Activated CD4-positive, alpha-beta T cell treated with anti-CD3 and anti-CD28 coated beads, Interleukin-2, amount 10 ng/mL, durations not matched to agents 7 days and 5 days (primary cell): ENCODE measurements at regions not wholly inside any gene's neighbourhood (a gene's known extent, or its start where the extent isn't known, plus 50 kb on each side); places are given as distances from the start of the nearest gene placed in this dataset.

ENCODE experiments used
- CTCF ChIA-PET: fragments of 350-600 bp; sonication (Branson Sonifier 250); formaldehyde crosslinking; loops from one replicate; lab custom pipeline; 2021; ENCODE audit warnings: antibody characterized with exemption; lab: Charles Lee
- POLR2A ChIA-PET: fragments of 350-600 bp; sonication (Branson Sonifier 250); formaldehyde crosslinking; loops from one replicate; lab custom pipeline; 2021; ENCODE audit warnings: antibody characterized with exemption; lab: Charles Lee
- DNase-seq: peaks from one replicate; pipeline ENCODE4 v3.0.0-alpha.2; 2020
- H3K27ac Mint-ChIP-seq: one replicate; pipeline ENCODE4 v1.8.0; 2021; ENCODE audit warnings: mild to moderate bottlenecking, moderate library complexity, mixed read lengths
- H3K27me3 Mint-ChIP-seq: one replicate; pipeline ENCODE4 v1.8.0; 2021; ENCODE audit warnings: mixed read lengths
- H3K36me3 Mint-ChIP-seq: one replicate; pipeline ENCODE4 v1.8.0; 2021; ENCODE audit warnings: low read depth, mixed read lengths
- H3K4me1 Mint-ChIP-seq: one replicate; pipeline ENCODE4 v1.8.0; 2021; ENCODE audit warnings: mixed read lengths
- H3K4me3 Mint-ChIP-seq: one replicate; pipeline ENCODE4 v1.8.0; 2021; ENCODE audit warnings: mild to moderate bottlenecking, moderate library complexity, mixed read lengths
- H3K9me3 Mint-ChIP-seq: one replicate; pipeline ENCODE4 v1.8.0; 2021; ENCODE audit warnings: mixed read lengths

DNA sequence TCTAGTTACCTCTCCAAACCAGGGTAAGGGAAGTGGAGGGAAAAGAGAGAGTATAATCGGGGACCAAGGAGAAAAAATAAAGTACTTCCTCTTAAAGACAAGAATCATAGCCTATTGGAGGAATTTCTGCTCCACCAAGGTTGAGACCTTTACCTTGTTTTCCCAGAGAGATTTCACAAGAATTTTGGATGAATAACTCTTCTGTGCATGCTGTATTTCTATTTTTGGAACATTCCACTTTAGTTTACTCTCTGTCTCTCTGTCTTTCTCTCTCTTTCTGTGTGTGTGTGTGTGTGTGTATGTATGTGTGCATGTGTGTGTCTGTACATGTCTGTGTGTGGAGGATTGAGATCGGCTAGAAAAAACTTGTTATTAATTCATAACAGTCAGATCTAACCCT lies 318.4 kb upstream of the RGS18 start:
- ChIA-PET CTCF (no interaction called here), POLR2A (no interaction called here)
- no peaks in the 10 kb centered on the region for H3K9me3 Mint-ChIP-seq
- H3K4me1 Mint-ChIP-seq: no peaks in the 10 kb centered on the region
- no peaks in the 10 kb centered on the region for H3K27me3 Mint-ChIP-seq
- H3K4me3 Mint-ChIP-seq: no peak overlapping the region
- no peaks in the 10 kb centered on the region for H3K36me3 Mint-ChIP-seq
- DNase-seq: no peak
- no peak overlapping the region for H3K27ac Mint-ChIP-seq

DNA sequence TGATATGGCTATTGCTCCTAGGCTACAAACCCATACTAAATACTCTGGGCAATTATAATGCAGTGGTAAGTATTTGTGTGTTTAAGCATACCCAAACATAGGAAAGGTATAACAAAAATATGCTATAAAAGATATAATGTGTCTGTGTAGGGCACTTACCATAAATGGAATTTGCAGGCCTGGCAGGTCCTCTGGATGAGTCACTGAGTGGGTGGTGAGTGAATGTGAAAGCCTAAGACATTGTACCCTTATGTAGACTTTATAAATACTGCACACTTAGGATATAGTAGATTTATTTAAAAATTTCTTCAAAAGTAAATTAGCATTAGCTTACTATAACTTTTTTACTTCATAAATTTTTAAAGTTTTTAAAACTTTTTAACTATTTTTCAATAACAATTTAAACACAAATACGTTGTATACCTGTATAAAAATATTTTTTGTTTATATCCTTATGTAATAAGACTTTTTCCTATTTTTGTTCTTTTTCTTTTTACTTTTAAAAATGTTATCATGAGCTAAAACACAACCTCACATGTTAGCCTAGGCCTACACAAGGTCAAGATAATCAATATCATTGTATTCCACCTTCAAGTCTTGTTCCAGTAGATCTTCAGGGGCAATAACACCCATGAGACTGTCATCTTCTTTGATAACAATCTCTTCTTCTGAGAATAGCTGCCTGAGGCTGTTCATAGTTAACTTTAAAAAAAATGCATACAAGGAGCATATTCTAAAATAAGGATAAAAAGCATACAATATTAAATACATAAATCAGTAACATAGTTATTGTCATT lies 306.3 kb upstream of the RGS18 start:
- POLR2A ChIA-PET: no interaction called here
- no peak overlapping the region for H3K4me3 Mint-ChIP-seq
- CTCF ChIA-PET: no interaction called here
- no peak overlapping the region for H3K27ac Mint-ChIP-seq
- no peaks in the 10 kb centered on the region for H3K9me3 Mint-ChIP-seq
- H3K27me3 Mint-ChIP-seq: no peaks in the 10 kb centered on the region
- no peaks in the 10 kb centered on the region for H3K36me3 Mint-ChIP-seq
- H3K4me1 Mint-ChIP-seq: no peaks in the 10 kb centered on the region
- DNase-seq: no peak

- no peaks in the 10 kb centered on the region for H3K4me1 Mint-ChIP-seq
- POLR2A ChIA-PET: no interaction called here
- H3K27ac Mint-ChIP-seq: no peak overlapping the region
- no peak overlapping the region for H3K4me3 Mint-ChIP-seq
- H3K36me3 Mint-ChIP-seq: no peaks in the 10 kb centered on the region
- H3K27me3 Mint-ChIP-seq: no peaks in the 10 kb centered on the region
- CTCF ChIA-PET: no interaction called here
- no peaks in the 10 kb centered on the region for H3K9me3 Mint-ChIP-seq
- DNase-seq: no peak
These were observed 305.4 kb upstream of the RGS18 start for GRCh38 chr1:191852907-191853306.

DNA sequence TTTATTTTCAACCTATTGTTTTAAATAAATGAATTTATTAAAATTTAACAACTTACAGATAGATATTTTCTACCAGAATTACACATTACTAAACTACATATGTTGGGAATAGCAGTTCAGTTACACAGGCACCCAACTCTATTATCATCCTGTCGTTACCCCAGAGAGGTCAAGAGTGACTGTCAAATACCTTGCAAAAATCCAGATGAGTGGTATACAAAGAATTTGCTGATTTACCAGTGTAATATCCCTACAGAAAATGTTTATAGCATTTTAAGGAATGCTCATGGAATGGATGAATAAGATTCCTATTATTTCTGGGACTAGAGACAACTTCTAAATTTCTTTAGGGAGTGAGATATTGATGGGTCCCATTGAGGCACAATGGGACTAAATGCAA lies 300.7 kb upstream of the RGS18 start:
- ChIA-PET POLR2A (no interaction called here), CTCF (no interaction called here)
- H3K27me3 Mint-ChIP-seq: no peaks in the 10 kb centered on the region
- H3K4me3 Mint-ChIP-seq: no peak overlapping the region
- peaks cover 3% of the 10 kb centered on the region for H3K9me3 Mint-ChIP-seq
- no peak overlapping the region for H3K27ac Mint-ChIP-seq
- DNase-seq: no peak
- no peaks in the 10 kb centered on the region for H3K36me3 Mint-ChIP-seq
- no peaks in the 10 kb centered on the region for H3K4me1 Mint-ChIP-seq

DNA sequence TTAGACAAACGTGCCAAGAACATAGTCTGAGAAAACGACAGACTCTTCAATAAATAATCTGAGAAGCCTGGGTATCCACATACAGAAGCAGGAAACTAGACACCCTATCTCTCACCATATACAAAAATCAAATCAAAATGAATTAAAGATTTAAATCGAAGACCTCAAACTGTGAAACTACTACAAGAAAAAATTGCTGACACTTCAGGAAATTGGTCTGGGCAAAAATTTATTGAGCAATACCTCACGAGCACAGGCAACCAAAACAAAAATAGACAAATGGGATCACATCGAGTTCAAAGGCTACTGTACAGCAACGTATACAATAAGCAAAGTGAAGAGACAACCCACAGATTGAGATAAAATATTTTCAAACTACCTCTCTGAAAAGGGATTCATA lies 292.8 kb upstream of the RGS18 start:
- Mint-ChIP-seq H3K9me3 (peaks cover 3% of the 10 kb centered on the region), H3K27me3 (no peaks in the 10 kb centered on the region), H3K4me3 (no peak overlapping the region), H3K36me3 (no peaks in the 10 kb centered on the region), H3K27ac (no peak overlapping the region), H3K4me1 (no peaks in the 10 kb centered on the region)
- no peak for DNase-seq
- ChIA-PET CTCF (no interaction called here), POLR2A (no interaction called here)

- no peak overlapping the region for H3K4me3 Mint-ChIP-seq
- ChIA-PET POLR2A (no interaction called here), CTCF (no interaction called here)
These were observed 292.1 kb upstream of the RGS18 start for GRCh38 chr1:191866155-191866554.

DNA sequence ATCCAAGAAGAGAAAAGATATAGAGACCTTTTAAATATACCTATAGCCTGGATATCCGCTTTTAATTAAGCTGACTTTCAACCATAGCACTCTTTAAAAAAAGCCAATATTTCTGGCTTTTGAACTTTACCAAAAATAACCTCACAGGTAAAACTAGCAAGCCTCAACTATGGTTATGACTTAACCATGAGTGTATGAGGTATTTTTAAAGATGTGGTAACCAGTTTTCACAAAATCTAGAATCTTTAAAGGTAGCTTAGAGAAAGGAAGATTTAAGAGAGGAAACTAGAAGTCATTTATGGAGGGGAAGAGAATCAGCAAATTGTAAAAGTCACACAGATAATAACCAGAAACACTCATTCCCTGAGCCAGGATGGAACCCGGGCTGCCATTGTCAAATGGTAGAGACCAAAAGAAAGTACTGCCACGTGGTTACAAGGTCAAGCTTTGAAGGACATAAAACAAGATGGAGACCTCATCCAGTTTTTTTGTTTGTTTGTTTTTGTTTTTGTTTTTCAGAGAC lies 288.4 kb upstream of the RGS18 start:
- CTCF ChIA-PET: no interaction called here
- Mint-ChIP-seq H3K27me3 (no peaks in the 10 kb centered on the region), H3K36me3 (no peaks in the 10 kb centered on the region), H3K9me3 (no peaks in the 10 kb centered on the region), H3K27ac (no peak overlapping the region), H3K4me1 (no peaks in the 10 kb centered on the region), H3K4me3 (no peak overlapping the region)
- POLR2A ChIA-PET: no interaction called here
- DNase-seq: no peak

More at GRCh38 chr1:191866155-191866554, 292.1 kb upstream of the RGS18 start:
- Mint-ChIP-seq H3K36me3 (no peaks in the 10 kb centered on the region), H3K27me3 (no peaks in the 10 kb centered on the region), H3K4me1 (no peaks in the 10 kb centered on the region), H3K9me3 (peaks cover 1% of the 10 kb centered on the region), H3K27ac (no peak overlapping the region)
- DNase-seq: no peak

DNA sequence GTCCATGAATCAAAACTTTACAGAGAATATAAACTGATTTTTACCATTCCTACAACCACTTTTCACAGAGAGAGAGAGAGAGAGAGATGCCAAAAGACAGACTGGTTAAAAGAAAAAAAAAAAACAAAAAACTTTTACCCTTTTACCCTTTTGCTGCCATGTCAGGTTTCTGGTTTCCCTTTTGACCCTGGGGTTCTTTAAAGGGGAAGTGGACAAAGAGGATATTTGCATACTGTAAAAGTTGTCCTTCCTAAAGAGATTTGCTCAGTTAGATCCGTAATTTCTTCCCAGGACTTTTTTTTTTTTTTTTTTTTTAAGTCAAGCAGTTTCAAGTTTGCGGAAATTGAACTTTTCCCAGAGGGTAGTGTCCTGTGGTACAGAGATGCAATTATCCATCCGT lies 287.8 kb upstream of the RGS18 start:
- DNase-seq: no peak
- no peaks in the 10 kb centered on the region for H3K36me3 Mint-ChIP-seq
- ChIA-PET CTCF (no interaction called here), POLR2A (no interaction called here)
- H3K9me3 Mint-ChIP-seq: no peaks in the 10 kb centered on the region
- H3K27me3 Mint-ChIP-seq: no peaks in the 10 kb centered on the region
- no peaks in the 10 kb centered on the region for H3K4me1 Mint-ChIP-seq
- H3K27ac Mint-ChIP-seq: no peak overlapping the region
- H3K4me3 Mint-ChIP-seq: no peak overlapping the region

DNA sequence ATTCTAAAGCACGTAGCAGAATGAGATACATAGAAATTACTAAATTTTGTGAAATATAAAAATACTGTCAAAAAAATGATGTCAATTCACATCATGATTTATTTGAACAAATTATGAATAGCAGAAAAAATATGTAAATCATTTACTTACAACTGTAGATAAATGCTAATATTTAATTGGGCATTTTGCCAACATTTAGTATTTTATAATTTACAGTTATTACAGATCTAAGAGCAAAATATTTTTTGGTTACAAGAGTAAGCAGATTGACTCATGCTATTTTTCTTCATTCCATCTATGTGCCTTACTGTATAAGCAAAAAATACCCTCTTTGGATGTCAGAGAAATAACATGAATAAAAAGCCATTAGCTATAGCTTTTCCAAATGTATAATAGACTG lies 282.3 kb upstream of the RGS18 start:
- H3K36me3 Mint-ChIP-seq: no peaks in the 10 kb centered on the region
- no peaks in the 10 kb centered on the region for H3K27me3 Mint-ChIP-seq
- no peak overlapping the region for H3K27ac Mint-ChIP-seq
- no peak overlapping the region for H3K4me3 Mint-ChIP-seq
- no peaks in the 10 kb centered on the region for H3K4me1 Mint-ChIP-seq
- H3K9me3 Mint-ChIP-seq: no peaks in the 10 kb centered on the region
- DNase-seq: no peak
- ChIA-PET CTCF (no interaction called here), POLR2A (no interaction called here)

DNA sequence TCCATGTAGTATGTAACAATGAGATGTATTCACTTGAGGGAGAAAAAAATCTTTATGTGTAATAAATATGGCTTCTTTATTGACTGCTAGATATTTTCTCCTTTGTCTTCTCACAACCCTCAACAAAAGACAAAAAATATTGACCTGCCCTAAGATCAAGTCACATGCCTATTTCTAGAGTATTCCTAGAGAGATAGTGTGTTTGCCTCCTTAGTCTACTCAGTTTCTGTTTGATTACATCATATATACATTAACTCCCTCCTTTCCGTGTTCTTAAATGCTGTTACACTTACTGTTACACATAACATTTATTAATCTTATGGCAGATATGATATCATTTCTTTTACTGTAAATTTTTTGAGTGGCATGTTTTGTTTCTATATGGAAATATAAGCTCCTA lies 281.6 kb upstream of the RGS18 start:
- no peak overlapping the region for H3K27ac Mint-ChIP-seq
- DNase-seq: no peak
- ChIA-PET POLR2A (no interaction called here), CTCF (no interaction called here)
- H3K4me3 Mint-ChIP-seq: no peak overlapping the region
- H3K4me1 Mint-ChIP-seq: no peaks in the 10 kb centered on the region
- no peaks in the 10 kb centered on the region for H3K9me3 Mint-ChIP-seq
- no peaks in the 10 kb centered on the region for H3K27me3 Mint-ChIP-seq
- no peaks in the 10 kb centered on the region for H3K36me3 Mint-ChIP-seq

- no peaks in the 10 kb centered on the region for H3K4me1 Mint-ChIP-seq
- ChIA-PET CTCF (no interaction called here), POLR2A (no interaction called here)
- DNase-seq: no peak
- H3K9me3 Mint-ChIP-seq: no peaks in the 10 kb centered on the region
- H3K36me3 Mint-ChIP-seq: no peaks in the 10 kb centered on the region
- H3K4me3 Mint-ChIP-seq: no peak overlapping the region
- H3K27me3 Mint-ChIP-seq: no peaks in the 10 kb centered on the region
- H3K27ac Mint-ChIP-seq: no peak overlapping the region
These were observed 275.4 kb upstream of the RGS18 start for GRCh38 chr1:191882870-191883269.

- no peak overlapping the region for H3K27ac Mint-ChIP-seq
- POLR2A ChIA-PET: no interaction called here
- no peaks in the 10 kb centered on the region for H3K27me3 Mint-ChIP-seq
- no peak overlapping the region for H3K4me3 Mint-ChIP-seq
- H3K9me3 Mint-ChIP-seq: no peaks in the 10 kb centered on the region
- CTCF ChIA-PET: no interaction called here
- DNase-seq: no peak
- H3K4me1 Mint-ChIP-seq: no peaks in the 10 kb centered on the region
- H3K36me3 Mint-ChIP-seq: no peaks in the 10 kb centered on the region
These were observed 271.3 kb upstream of the RGS18 start for GRCh38 chr1:191886977-191887376.

DNA sequence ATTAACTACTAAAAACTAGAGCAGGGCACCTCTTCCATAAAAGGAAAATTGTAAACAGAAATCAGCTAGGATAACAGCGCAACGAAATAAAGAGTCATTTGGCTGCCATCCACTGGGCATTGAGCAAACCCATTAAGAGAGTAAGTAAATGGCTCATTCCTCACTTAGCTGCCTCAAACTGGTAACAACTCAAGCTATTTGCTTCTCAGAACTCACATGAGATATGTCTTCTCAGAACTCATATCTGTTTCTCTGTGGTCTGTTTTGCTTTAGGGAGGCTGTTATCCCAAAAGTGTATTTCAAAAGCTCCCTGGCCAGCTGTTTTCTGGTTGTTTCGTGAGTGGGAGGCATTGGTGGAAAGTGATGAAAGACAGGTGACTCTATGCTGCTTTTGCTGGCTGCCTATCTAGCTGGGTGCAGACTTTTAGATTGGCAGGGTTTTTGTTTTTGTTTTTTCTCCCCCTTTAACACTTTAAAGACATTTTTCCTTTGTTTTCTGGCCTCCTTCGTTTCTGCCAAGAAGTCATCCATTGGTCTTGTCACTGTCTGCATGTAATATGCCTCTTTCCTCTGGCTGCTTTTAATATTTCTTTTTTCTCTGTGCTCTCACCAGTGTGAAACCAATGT lies 269.2 kb upstream of the RGS18 start:
- ChIA-PET POLR2A (no interaction called here), CTCF (no interaction called here)
- no peaks in the 10 kb centered on the region for H3K36me3 Mint-ChIP-seq
- no peak overlapping the region for H3K27ac Mint-ChIP-seq
- H3K4me3 Mint-ChIP-seq: no peak overlapping the region
- H3K4me1 Mint-ChIP-seq: no peaks in the 10 kb centered on the region
- H3K9me3 Mint-ChIP-seq: no peaks in the 10 kb centered on the region
- no peak for DNase-seq
- H3K27me3 Mint-ChIP-seq: no peaks in the 10 kb centered on the region

GRCh38 chr1:191889623-191890003 lies 268.6 kb upstream of the RGS18 start:
- Mint-ChIP-seq H3K9me3 (no peaks in the 10 kb centered on the region), H3K36me3 (no peaks in the 10 kb centered on the region), H3K4me3 (no peak overlapping the region), H3K4me1 (no peaks in the 10 kb centered on the region), H3K27ac (no peak overlapping the region), H3K27me3 (no peaks in the 10 kb centered on the region)
- no peak for DNase-seq
- CTCF ChIA-PET: no interaction called here
- POLR2A ChIA-PET: no interaction called here
